ENCODE measurements at regions not wholly inside any gene's neighbourhood (a gene's known extent, or its start where the extent isn't known, plus 50 kb on each side); places are given as distances from the start of the nearest gene placed in this dataset.
"Not testable (repeated sequence)": the region's sequence is repeated elsewhere in the genome, so short reads cannot be mapped to it uniquely, and the experiment has no call there.

- not testable (repeated sequence) for H3K27me3 Mint-ChIP-seq; H3K27ac Mint-ChIP-seq; H3K4me3 Mint-ChIP-seq; ATAC-seq (replicated peaks); DNase-seq; H3K36me3 Mint-ChIP-seq; H3K4me1 Mint-ChIP-seq
- peaks cover 11 to 22% of the 10 kb centered on the region in 2 donors for H3K9me3 Mint-ChIP-seq
Measured at GRCh38 chr7:68980432-68980831, 617.8 kb upstream of the AUTS2 start.

DNA sequence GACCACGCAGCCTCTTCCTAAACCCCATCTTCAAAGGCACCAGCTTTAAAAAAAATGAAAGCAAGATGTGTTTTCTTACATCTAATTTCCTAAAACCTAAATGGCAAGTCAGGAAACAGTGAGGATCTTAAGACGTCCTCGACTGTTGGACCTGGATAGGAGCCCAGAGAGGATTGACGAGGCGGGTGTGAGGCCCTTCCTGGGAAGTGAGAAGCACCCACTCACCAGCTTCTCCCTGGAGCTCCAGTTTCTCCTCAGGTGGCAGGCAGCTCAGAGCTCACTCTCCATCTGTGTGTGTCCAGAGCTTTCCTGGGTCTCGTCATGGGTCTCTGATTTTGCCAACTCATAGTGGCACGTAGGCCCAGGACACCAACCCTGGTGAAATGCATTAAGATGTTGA, 614.0 kb upstream of the AUTS2 start:
- ATAC-seq (replicated peaks) (no peak), DNase-seq (no peak)
- peaks cover 0 to 5% of the 10 kb centered on the region in 2 donors for H3K36me3 Mint-ChIP-seq
- H3K4me1 Mint-ChIP-seq, result no peaks in the 10 kb centered on the region
- no peak overlapping the region for H3K27ac Mint-ChIP-seq
- peaks cover 26 to 34% of the 10 kb centered on the region in 2 donors for H3K9me3 Mint-ChIP-seq
- H3K27me3 Mint-ChIP-seq, result no peaks in the 10 kb centered on the region
- H3K4me3 Mint-ChIP-seq, result no peak overlapping the region

DNA sequence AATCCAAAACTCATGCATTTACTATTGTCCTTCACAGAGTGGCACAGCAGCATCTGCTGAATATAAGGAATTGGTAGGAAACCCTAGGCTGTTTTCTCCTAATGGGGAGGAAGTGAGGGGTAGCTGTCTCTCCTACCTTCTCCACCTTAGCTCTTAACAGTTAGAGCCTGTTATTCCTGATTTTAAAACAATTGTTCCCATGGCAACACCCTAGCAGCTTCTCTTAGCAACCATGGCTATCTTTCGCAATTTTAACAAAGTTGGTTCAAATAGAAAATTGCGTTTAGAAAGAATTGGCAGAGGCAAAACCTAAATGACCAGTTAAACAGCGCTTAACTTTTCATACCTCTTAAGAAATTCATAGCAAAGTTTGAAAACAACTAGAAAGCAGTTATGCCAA, 603.4 kb upstream of the AUTS2 start:
- no peak overlapping the region for H3K27ac Mint-ChIP-seq
- no peak overlapping the region for H3K4me3 Mint-ChIP-seq
- peaks cover under 1% of the 10 kb centered on the region in 2 donors for H3K36me3 Mint-ChIP-seq
- no peak for ATAC-seq (replicated peaks)
- peaks cover 0 to 5% of the 10 kb centered on the region in 2 donors for H3K27me3 Mint-ChIP-seq
- DNase-seq, result no peak
- H3K9me3 Mint-ChIP-seq, result peaks cover under 1 to 4% of the 10 kb centered on the region in 2 donors
- H3K4me1 Mint-ChIP-seq, result no peaks in the 10 kb centered on the region

DNA sequence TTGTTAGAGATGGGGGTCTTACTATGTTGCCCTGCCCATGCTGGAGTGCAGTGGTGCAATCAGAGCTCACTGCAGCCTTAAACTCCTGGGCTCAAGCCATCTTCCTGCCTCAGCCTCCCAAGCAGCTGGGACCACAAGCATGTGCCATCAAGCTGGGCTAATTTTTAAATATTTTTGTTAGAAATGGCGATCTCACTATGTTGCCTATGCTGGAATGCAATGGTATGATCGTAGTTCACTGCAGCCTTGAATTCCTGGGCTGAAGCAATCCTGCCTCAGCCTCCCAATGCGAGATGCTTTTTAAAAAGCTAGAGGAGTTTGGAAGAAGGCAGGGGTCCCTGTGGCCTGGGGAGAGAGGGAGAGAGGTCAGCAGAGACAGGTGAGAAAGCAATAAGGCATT, 600.1 kb upstream of the AUTS2 start:
- peaks cover 0 to 5% of the 10 kb centered on the region in 2 donors for H3K27me3 Mint-ChIP-seq
- peaks cover 2 to 10% of the 10 kb centered on the region in 2 donors for H3K36me3 Mint-ChIP-seq
- H3K4me1 Mint-ChIP-seq, result no peaks in the 10 kb centered on the region
- no peak for DNase-seq
- H3K27ac Mint-ChIP-seq, result no peak overlapping the region
- ATAC-seq (replicated peaks), result no peak
- peaks cover 17 to 23% of the 10 kb centered on the region in 2 donors for H3K9me3 Mint-ChIP-seq
- H3K4me3 Mint-ChIP-seq, result no peak overlapping the region

DNA sequence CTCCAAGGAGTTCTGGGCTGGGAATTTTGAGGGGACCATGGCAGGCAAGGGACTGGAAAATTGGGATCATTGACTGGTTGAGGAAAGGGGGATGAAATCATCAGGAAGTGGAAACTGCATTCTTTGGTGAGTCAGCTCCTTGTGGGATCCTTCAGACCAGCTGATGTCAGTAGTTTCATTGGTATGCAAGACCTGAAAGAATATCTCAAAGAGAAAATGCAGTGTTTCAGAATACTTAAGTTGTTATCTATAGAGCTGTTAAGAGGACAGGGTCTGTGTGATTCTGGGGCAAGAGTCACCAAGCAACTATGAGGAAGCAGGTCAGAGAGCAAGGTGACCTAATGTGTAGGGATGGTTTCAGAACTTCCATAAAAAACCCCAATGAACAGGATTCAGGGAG, 595.9 kb upstream of the AUTS2 start:
- Mint-ChIP-seq H3K4me1 (no peaks in the 10 kb centered on the region), H3K4me3 (no peak overlapping the region), H3K27ac (no peak overlapping the region), H3K36me3 (peaks cover 2 to 10% of the 10 kb centered on the region in 2 donors), H3K9me3 (peaks cover 17 to 21% of the 10 kb centered on the region in 2 donors), H3K27me3 (peaks cover 0 to 16% of the 10 kb centered on the region in 2 donors)
- ATAC-seq (replicated peaks), result no peak
- no peak for DNase-seq

GRCh38 chr7:69012149-69012548, 586.1 kb upstream of the AUTS2 start:
- Mint-ChIP-seq H3K4me3 (no peak overlapping the region), H3K27ac (no peak overlapping the region), H3K36me3 (no peaks in the 10 kb centered on the region), H3K9me3 (peaks cover 0 to 2% of the 10 kb centered on the region in 2 donors), H3K27me3 (peaks cover 0 to 4% of the 10 kb centered on the region in 2 donors), H3K4me1 (no peaks in the 10 kb centered on the region)
- ATAC-seq (replicated peaks), result no peak
- no peak for DNase-seq

DNA sequence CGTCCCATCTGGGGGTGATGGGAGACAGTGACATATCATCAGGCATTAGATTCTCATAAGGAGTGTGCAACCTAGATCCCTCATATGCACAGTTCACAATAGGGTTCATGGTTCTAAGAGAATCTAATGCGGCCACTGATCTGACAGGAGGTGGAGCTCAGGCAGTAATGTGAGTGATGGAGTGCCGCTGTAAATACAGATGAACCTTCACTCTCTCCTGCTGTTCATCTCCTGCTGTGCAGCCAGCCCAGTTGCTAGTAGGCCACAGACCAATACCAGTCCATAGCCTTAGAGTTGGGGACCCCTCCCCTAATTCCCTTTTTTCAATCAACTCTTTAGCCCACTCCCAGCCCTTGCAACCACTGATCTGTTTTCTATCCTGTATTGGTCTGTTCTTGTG, 581.1 kb upstream of the AUTS2 start:
- H3K27ac Mint-ChIP-seq, result no peak overlapping the region
- H3K27me3 Mint-ChIP-seq, result peaks cover 0 to 7% of the 10 kb centered on the region in 2 donors
- H3K4me1 Mint-ChIP-seq, result no peaks in the 10 kb centered on the region
- H3K4me3 Mint-ChIP-seq, result no peak overlapping the region
- ATAC-seq (replicated peaks), result no peak
- no peaks in the 10 kb centered on the region for H3K36me3 Mint-ChIP-seq
- peaks cover 7 to 16% of the 10 kb centered on the region in 2 donors for H3K9me3 Mint-ChIP-seq
- DNase-seq, result no peak

DNA sequence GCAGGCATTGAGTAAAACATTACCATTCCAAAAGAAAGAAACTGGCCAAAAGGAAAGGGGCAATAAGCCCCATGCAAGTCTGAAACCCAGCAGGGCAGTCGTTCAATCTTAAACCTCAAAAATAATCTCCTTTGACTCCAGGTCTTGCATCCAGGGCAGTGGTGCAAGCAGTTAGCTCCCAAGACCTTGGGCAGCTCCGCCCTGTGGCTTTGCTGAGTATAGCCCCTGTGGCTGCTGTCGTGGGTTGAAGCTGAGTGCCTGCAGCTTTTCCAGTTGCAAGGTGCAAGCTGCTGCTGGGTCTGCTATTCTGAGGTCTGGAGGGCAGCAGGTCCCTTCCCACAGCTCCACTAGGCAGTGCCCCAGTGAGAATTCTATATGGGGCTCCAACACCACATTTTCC, 580.1 kb upstream of the AUTS2 start:
- ATAC-seq (replicated peaks), result no peak
- Mint-ChIP-seq H3K4me3 (no peak overlapping the region), H3K27ac (no peak overlapping the region), H3K9me3 (peaks cover 7 to 16% of the 10 kb centered on the region in 2 donors), H3K36me3 (no peaks in the 10 kb centered on the region), H3K4me1 (no peaks in the 10 kb centered on the region), H3K27me3 (peaks cover 0 to 7% of the 10 kb centered on the region in 2 donors)
- DNase-seq, result no peak

DNA sequence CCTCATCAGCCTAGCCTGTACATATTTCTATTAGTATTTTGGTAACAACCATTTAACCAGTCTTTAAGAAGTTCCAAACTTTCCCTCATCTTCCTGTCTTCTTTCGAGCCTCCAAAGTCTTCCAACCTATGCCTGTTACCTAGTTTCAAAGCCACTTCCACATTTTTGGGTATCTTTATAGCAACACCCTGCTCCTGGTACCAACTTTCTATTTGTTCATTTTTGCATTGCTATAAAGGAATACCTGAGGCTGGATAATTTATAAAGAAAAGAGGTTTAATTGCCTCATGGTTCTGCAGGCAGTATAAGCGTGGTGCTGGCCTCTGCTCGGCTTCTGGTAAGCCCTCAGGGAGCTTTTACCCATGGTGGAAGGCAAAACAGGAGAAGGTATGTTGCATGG, 578.8 kb upstream of the AUTS2 start:
- H3K27me3 Mint-ChIP-seq, result peaks cover 0 to 7% of the 10 kb centered on the region in 2 donors
- peaks cover 7 to 15% of the 10 kb centered on the region in 2 donors for H3K9me3 Mint-ChIP-seq
- ATAC-seq (replicated peaks), result no peak

GRCh38 chr7:69020536-69020935, 577.7 kb upstream of the AUTS2 start:
- DNase-seq (no peak), ATAC-seq (replicated peaks) (no peak)
- Mint-ChIP-seq H3K4me1 (no peaks in the 10 kb centered on the region), H3K27me3 (peaks cover 0 to 7% of the 10 kb centered on the region in 2 donors), H3K36me3 (no peaks in the 10 kb centered on the region), H3K9me3 (peaks cover 7 to 14% of the 10 kb centered on the region in 2 donors), H3K4me3 (no peak overlapping the region), H3K27ac (no peak overlapping the region)

More for the DNA sequence above, 578.8 kb upstream of the AUTS2 start:
- no peaks in the 10 kb centered on the region for H3K4me1 Mint-ChIP-seq
- H3K36me3 Mint-ChIP-seq, result no peaks in the 10 kb centered on the region
- H3K4me3 Mint-ChIP-seq, result no peak overlapping the region
- H3K27ac Mint-ChIP-seq, result no peak overlapping the region
- DNase-seq, result no peak

- H3K9me3 Mint-ChIP-seq, result peaks cover 0 to 4% of the 10 kb centered on the region in 2 donors
- no peak for DNase-seq
- no peaks in the 10 kb centered on the region for H3K36me3 Mint-ChIP-seq
- H3K4me1 Mint-ChIP-seq, result no peaks in the 10 kb centered on the region
- H3K27me3 Mint-ChIP-seq, result no peaks in the 10 kb centered on the region
- no peak overlapping the region for H3K4me3 Mint-ChIP-seq
- no peak overlapping the region for H3K27ac Mint-ChIP-seq
- ATAC-seq (replicated peaks), result no peak
Measured at GRCh38 chr7:69025249-69025648, 573.0 kb upstream of the AUTS2 start.

DNA sequence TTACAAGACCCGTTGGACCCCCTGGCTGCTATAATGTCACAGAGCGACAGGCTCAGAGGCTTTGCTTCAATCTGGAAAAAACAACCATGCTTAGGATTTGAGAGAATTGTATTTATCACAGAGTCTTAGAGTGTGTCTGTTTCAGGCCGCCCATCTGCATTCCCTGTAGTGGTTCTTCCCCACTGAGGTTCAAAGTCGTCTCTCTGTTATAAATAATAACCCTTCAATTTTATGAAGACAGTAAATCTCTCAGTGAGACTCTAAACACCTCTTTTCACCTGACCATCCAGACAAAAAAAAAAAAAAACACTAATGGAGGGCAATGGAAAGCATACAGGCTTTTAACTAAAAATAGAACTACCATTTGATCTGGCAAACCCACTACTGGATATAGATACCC, 565.4 kb upstream of the AUTS2 start:
- H3K36me3 Mint-ChIP-seq, result no peaks in the 10 kb centered on the region
- H3K4me1 Mint-ChIP-seq, result no peaks in the 10 kb centered on the region
- H3K27me3 Mint-ChIP-seq, result no peaks in the 10 kb centered on the region
- H3K4me3 Mint-ChIP-seq, result no peak overlapping the region
- H3K9me3 Mint-ChIP-seq, result peaks cover 0 to 5% of the 10 kb centered on the region in 2 donors
- no peak for ATAC-seq (replicated peaks)
- no peak overlapping the region for H3K27ac Mint-ChIP-seq
- no peak for DNase-seq

GRCh38 chr7:69035826-69036225, 562.4 kb upstream of the AUTS2 start:
- ATAC-seq (replicated peaks), result no peak
- no peak overlapping the region for H3K4me3 Mint-ChIP-seq
- H3K36me3 Mint-ChIP-seq, result no peaks in the 10 kb centered on the region
- peaks cover 0 to 3% of the 10 kb centered on the region in 2 donors for H3K9me3 Mint-ChIP-seq
- no peaks in the 10 kb centered on the region for H3K27me3 Mint-ChIP-seq
- H3K4me1 Mint-ChIP-seq, result no peaks in the 10 kb centered on the region
- no peak overlapping the region for H3K27ac Mint-ChIP-seq
- DNase-seq, result no peak

GRCh38 chr7:69036301-69036700, 562.0 kb upstream of the AUTS2 start:
- peaks cover 0 to 3% of the 10 kb centered on the region in 2 donors for H3K9me3 Mint-ChIP-seq
- no peaks in the 10 kb centered on the region for H3K27me3 Mint-ChIP-seq
- H3K4me3 Mint-ChIP-seq, result no peak overlapping the region
- H3K36me3 Mint-ChIP-seq, result no peaks in the 10 kb centered on the region
- DNase-seq (no peak), ATAC-seq (replicated peaks) (no peak)
- H3K4me1 Mint-ChIP-seq, result no peaks in the 10 kb centered on the region
- H3K27ac Mint-ChIP-seq, result no peak overlapping the region

GRCh38 chr7:69038915-69039314, 559.4 kb upstream of the AUTS2 start:
- no peaks in the 10 kb centered on the region for H3K27me3 Mint-ChIP-seq
- no peaks in the 10 kb centered on the region for H3K36me3 Mint-ChIP-seq
- no peaks in the 10 kb centered on the region for H3K4me1 Mint-ChIP-seq
- peaks cover 10 to 11% of the 10 kb centered on the region in 2 donors for H3K9me3 Mint-ChIP-seq
- ATAC-seq (replicated peaks) (no peak), DNase-seq (no peak)
- no peak overlapping the region for H3K4me3 Mint-ChIP-seq
- H3K27ac Mint-ChIP-seq, result no peak overlapping the region

GRCh38 chr7:69042138-69042537, 556.1 kb upstream of the AUTS2 start:
- no peak overlapping the region for H3K27ac Mint-ChIP-seq
- H3K27me3 Mint-ChIP-seq, result no peaks in the 10 kb centered on the region
- H3K4me3 Mint-ChIP-seq, result no peak overlapping the region
- DNase-seq (no peak), ATAC-seq (replicated peaks) (no peak)
- H3K9me3 Mint-ChIP-seq, result peaks cover 14 to 15% of the 10 kb centered on the region in 2 donors
- no peaks in the 10 kb centered on the region for H3K4me1 Mint-ChIP-seq
- no peaks in the 10 kb centered on the region for H3K36me3 Mint-ChIP-seq

Data from stimulated activated naive B cell treated with anti-CD40 and anti-IgM and Interleukin-4, amounts not matched to agents 10 μg/mL and 1 μg/mL and 100 μg/mL, for 72 hours (primary cell).